GM12875 (cell line): ENCODE measurements at regions not wholly inside any gene's neighbourhood (a gene's known extent, or its start where the extent isn't known, plus 50 kb on each side); places are given as distances from the start of the nearest gene placed in this dataset.

Experiments
- H3K4me3 ChIP-seq: one replicate; pipeline ENCODE4 v1.5.1; 2011; ENCODE audit warnings: low read depth, low read length, control low read depth
- CTCF ChIP-seq: IDR thresholded peaks from 2 replicates; pipeline ENCODE4 v1.5.1; 2011; ENCODE audit warnings: low read depth, mild to moderate bottlenecking, control low read depth, inconsistent platforms, low read length, moderate library complexity, borderline replicate concordance; ENCODE audit not compliant: insufficient read depth

- H3K4me3 ChIP-seq: no peak overlapping the region
These were observed 111.0 kb downstream of the CHST1 start for GRCh38 chr11:45554230-45554967.

DNA sequence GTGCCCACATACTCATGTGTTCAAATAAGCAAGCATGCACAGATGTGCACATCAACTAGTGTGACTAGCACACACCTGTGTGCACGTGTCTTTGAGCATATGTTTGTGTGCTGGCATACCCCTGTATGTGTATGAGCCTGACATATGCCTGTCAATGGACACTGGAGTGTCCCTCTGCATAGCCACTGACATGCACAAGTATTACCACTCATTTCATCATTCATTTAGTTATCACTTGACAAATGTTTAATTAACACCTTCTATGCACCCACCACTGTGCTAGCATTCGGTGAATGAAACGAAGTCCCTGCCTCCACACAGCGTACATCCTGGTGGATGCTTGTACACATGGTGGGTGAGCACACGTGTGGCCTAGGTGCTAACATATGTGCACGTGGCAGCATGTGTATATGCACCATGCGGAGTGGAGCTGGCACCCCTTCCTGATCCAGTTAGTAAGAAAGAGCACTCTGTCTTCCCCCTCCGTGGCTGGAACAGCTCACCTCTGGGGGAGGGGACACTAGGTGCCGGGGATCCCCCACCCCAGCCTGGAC, 112.0 kb downstream of the CHST1 start:
- no peak for TF ChIP-seq CTCF
- no peak overlapping the region for H3K4me3 ChIP-seq

More at GRCh38 chr11:45554230-45554967, 111.0 kb downstream of the CHST1 start:
- TF ChIP-seq CTCF: no peak

- no peak for TF ChIP-seq CTCF
- H3K4me3 ChIP-seq: no peak overlapping the region
These were observed 114.2 kb downstream of the CHST1 start for GRCh38 chr11:45551191-45551713.

DNA sequence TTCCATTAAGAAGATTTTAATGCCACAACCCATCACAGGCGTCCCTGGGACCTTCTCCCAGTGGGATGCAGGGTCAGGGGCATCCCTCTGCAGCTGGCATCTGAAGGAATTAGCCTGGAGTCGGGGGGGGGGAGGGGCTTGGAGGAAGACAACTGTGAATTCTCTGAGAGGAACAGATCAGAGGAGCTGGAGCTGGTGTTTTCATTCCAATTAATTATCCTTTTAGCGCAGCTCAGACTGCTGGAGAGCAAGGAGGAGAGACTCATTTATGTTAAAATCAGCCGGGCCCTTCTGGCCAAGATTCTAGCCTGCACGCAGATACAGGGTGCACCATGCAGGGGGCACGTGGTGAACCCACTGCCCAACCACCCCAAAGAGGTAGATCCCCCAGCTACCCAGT, 116.2 kb downstream of the CHST1 start:
- TF ChIP-seq CTCF: no peak
- no peak overlapping the region for H3K4me3 ChIP-seq

GRCh38 chr11:45546366-45546765, 119.1 kb downstream of the CHST1 start:
- TF ChIP-seq CTCF: no peak
- H3K4me3 ChIP-seq: no peak overlapping the region

GRCh38 chr11:45544826-45545225, 120.6 kb downstream of the CHST1 start:
- TF ChIP-seq CTCF: no peak
- H3K4me3 ChIP-seq: no peak overlapping the region
